ENCODE measurements at regions not wholly inside any gene's neighbourhood (a gene's known extent, or its start where the extent isn't known, plus 50 kb on each side); places are given as distances from the start of the nearest gene placed in this dataset.

- no peak for TF ChIP-seq ZNF549 (tag by site-specific recombination; IDR thresholded peaks at IDR 0.05)
- no peak for TF ChIP-seq ZEB2 (tag by site-specific recombination; IDR thresholded peaks at IDR 0.05)
- TF ChIP-seq KLF8 (tag by site-specific recombination; IDR thresholded peaks at IDR 0.05): no peak
- no peak for TF ChIP-seq CTCF (tag by site-specific recombination; IDR thresholded peaks at IDR 0.05)
- no peak for TF ChIP-seq ZNF548 (tag by site-specific recombination; IDR thresholded peaks at IDR 0.05)
- TF ChIP-seq ZSCAN16 (tag by site-specific recombination; IDR thresholded peaks at IDR 0.05): no peak
- TF ChIP-seq ZNF426 (tag by site-specific recombination; IDR thresholded peaks at IDR 0.05): no peak
- no peak for TF ChIP-seq ZNF362 (tag by site-specific recombination; IDR thresholded peaks at IDR 0.05)
- TF ChIP-seq ZNF629 (tag by site-specific recombination; IDR thresholded peaks at IDR 0.05): no peak
- no peak for TF ChIP-seq ZBTB26 (tag by site-specific recombination; optimal IDR thresholded peaks at IDR 0.05)
- TF ChIP-seq KLF9 (tag by site-specific recombination; IDR thresholded peaks at IDR 0.05; ENCODE audit: low read depth): no peak
- TF ChIP-seq ZNF785 (tag by site-specific recombination; IDR thresholded peaks at IDR 0.05): no peak
- TF ChIP-seq ZNF155 (tag by site-specific recombination; IDR thresholded peaks at IDR 0.05): no peak
- no peak for TF ChIP-seq ZNF830 (tag by site-specific recombination; IDR thresholded peaks at IDR 0.05; ENCODE audit: low read depth)
These were observed 186.6 kb downstream of the MBOAT1 start for GRCh38 chr6:20025681-20026080.
